ENCODE measurements at regions not wholly inside any gene's neighbourhood (a gene's known extent, or its start where the extent isn't known, plus 50 kb on each side); places are given as distances from the start of the nearest gene placed in this dataset.

DNA sequence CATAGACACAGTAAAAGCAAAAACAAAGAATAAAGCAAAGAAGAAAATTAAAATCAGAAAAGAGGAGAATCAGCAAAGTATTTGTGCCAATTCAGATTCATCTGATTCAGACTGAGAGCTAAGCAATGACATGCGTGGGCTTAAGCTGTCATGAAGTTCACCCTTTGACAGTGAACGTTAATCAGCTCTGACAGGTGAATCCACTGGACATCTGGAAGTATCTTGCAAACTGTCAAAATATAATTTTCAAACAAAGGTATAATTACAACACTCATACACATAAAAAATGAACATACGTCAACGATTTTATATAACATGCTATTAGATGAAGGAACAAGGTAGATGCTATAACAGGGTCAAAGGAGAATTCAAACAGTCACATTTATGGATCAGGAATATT is 596.3 kb upstream of the SALL1 start:
- H3K27me3 ChIP-seq (ENCODE audit: insufficient read depth, low read length, poor library complexity, severe bottlenecking) = no peaks in the 10 kb centered on the region
- H4K20me1 ChIP-seq (ENCODE audit: insufficient read depth, low read length, poor library complexity, severe bottlenecking) = no peaks in the 10 kb centered on the region
- TF ChIP-seq, protein P1, sequence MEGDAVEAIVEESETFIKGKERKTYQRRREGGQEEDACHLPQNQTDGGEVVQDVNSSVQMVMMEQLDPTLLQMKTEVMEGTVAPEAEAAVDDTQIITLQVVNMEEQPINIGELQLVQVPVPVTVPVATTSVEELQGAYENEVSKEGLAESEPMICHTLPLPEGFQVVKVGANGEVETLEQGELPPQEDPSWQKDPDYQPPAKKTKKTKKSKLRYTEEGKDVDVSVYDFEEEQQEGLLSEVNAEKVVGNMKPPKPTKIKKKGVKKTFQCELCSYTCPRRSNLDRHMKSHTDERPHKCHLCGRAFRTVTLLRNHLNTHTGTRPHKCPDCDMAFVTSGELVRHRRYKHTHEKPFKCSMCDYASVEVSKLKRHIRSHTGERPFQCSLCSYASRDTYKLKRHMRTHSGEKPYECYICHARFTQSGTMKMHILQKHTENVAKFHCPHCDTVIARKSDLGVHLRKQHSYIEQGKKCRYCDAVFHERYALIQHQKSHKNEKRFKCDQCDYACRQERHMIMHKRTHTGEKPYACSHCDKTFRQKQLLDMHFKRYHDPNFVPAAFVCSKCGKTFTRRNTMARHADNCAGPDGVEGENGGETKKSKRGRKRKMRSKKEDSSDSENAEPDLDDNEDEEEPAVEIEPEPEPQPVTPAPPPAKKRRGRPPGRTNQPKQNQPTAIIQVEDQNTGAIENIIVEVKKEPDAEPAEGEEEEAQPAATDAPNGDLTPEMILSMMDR (conservative IDR thresholded peaks at IDR 0.05; ENCODE audit: low read length) = no peak
- no peak overlapping the region for H3K9ac ChIP-seq (ENCODE audit: low read depth, low read length, poor library complexity, severe bottlenecking)
- no peaks in the 10 kb centered on the region for H3K36me3 ChIP-seq (ENCODE audit: insufficient read depth, low read length)
- H3K9me2 ChIP-seq (replicated peaks; ENCODE audit: low read depth, low read length) = no peaks in the 10 kb centered on the region
- H3K4me3 ChIP-seq (ENCODE audit: low read length, poor library complexity, severe bottlenecking) = no peak overlapping the region
- H3K4me2 ChIP-seq (ENCODE audit: low read depth, low read length, poor library complexity, severe bottlenecking) = no peak overlapping the region
- no peaks in the 10 kb centered on the region for H3F3A ChIP-seq (ENCODE audit: low read depth)
- no peaks in the 10 kb centered on the region for H3K9me3 ChIP-seq (ENCODE audit: insufficient read depth, low read depth, low read length)
- H3K4me1 ChIP-seq (ENCODE audit: insufficient read depth, low read length, poor library complexity, severe bottlenecking) = no peaks in the 10 kb centered on the region
- H3K79me2 ChIP-seq (ENCODE audit: insufficient read depth, low read length) = no peaks in the 10 kb centered on the region
- H2AFZ ChIP-seq (ENCODE audit: low read length) = no peak overlapping the region

DNA sequence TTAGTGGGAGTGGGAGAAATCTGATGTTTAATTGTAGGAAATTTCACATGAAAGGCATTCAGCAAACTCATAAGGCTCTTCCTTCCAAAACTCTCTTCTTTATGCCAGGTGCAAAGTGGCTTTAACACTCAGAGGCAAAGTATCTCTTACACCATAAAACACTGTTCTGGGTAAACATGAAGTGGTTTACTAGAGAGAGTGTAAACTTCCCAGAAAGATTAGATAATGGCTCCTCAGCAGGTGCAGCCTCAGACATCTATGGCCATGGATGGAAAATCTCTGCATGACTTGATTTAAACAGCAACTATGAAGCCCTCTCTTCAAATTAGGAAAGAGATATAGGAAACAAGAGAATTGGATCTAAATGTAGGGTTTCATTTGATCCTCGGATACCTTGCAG is 583.1 kb upstream of the SALL1 start:
- H3K79me2 ChIP-seq (ENCODE audit: insufficient read depth, low read length) = no peaks in the 10 kb centered on the region
- H3K4me1 ChIP-seq (ENCODE audit: insufficient read depth, low read length, poor library complexity, severe bottlenecking) = no peaks in the 10 kb centered on the region
- no peaks in the 10 kb centered on the region for H3K36me3 ChIP-seq (ENCODE audit: insufficient read depth, low read length)
- H3K4me3 ChIP-seq (ENCODE audit: low read length, poor library complexity, severe bottlenecking) = no peak overlapping the region
- no peak overlapping the region for H2AFZ ChIP-seq (ENCODE audit: low read length)
- no peaks in the 10 kb centered on the region; the same call in 1 of the 2 replicates for H3K9me2 ChIP-seq (replicated peaks; ENCODE audit: low read depth, low read length)
- TF ChIP-seq EZH2phosphoT487 (IDR thresholded peaks at IDR 0.05; ENCODE audit: borderline replicate concordance) = no peak
- TF ChIP-seq, protein P1 (conservative IDR thresholded peaks at IDR 0.05; ENCODE audit: low read length) = no peak
- no peaks in the 10 kb centered on the region for H4K20me1 ChIP-seq (ENCODE audit: insufficient read depth, low read length, poor library complexity, severe bottlenecking)
- H3K9ac ChIP-seq (ENCODE audit: low read depth, low read length, poor library complexity, severe bottlenecking) = no peak overlapping the region
- H3K4me2 ChIP-seq (ENCODE audit: low read depth, low read length, poor library complexity, severe bottlenecking) = no peak overlapping the region
- no peaks in the 10 kb centered on the region for H3K27me3 ChIP-seq (ENCODE audit: insufficient read depth, low read length, poor library complexity, severe bottlenecking)
- H3F3A ChIP-seq (ENCODE audit: low read depth) = no peaks in the 10 kb centered on the region
- H3K9me3 ChIP-seq (ENCODE audit: insufficient read depth, low read depth, low read length) = no peaks in the 10 kb centered on the region

DNA sequence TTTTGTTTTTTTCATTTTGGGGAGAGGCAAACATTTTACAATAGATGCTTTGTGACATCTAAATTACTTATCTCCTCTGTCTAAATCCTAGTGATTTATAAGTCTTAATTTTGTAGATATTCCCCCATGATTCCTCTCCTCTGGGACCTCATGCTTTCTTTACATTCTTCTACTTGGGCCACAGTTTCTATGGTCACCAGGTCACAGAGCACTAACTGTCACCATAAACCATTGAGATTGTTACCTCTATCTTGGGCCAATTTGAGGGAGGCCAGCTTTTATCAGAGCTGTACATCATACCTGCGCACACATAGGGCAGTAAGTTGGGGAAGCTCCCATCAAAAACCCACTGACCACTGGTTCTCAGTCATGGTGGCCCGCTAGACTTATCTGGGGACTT is 582.1 kb upstream of the SALL1 start:
- no peaks in the 10 kb centered on the region; the same call in 1 of the 2 replicates for H3K9me2 ChIP-seq (replicated peaks; ENCODE audit: low read depth, low read length)
- no peak overlapping the region for H3K4me2 ChIP-seq (ENCODE audit: low read depth, low read length, poor library complexity, severe bottlenecking)
- H3K36me3 ChIP-seq (ENCODE audit: insufficient read depth, low read length) = no peaks in the 10 kb centered on the region
- H3K4me3 ChIP-seq (ENCODE audit: low read length, poor library complexity, severe bottlenecking) = no peak overlapping the region
- H3K9me3 ChIP-seq (ENCODE audit: insufficient read depth, low read depth, low read length) = no peaks in the 10 kb centered on the region
- TF ChIP-seq EZH2phosphoT487 (IDR thresholded peaks at IDR 0.05; ENCODE audit: borderline replicate concordance) = no peak
- TF ChIP-seq, protein P1 (conservative IDR thresholded peaks at IDR 0.05; ENCODE audit: low read length) = no peak
- H3F3A ChIP-seq (ENCODE audit: low read depth) = no peaks in the 10 kb centered on the region
- no peaks in the 10 kb centered on the region for H3K4me1 ChIP-seq (ENCODE audit: insufficient read depth, low read length, poor library complexity, severe bottlenecking)
- no peaks in the 10 kb centered on the region for H3K79me2 ChIP-seq (ENCODE audit: insufficient read depth, low read length)
- H2AFZ ChIP-seq (ENCODE audit: low read length) = no peak overlapping the region
- H4K20me1 ChIP-seq (ENCODE audit: insufficient read depth, low read length, poor library complexity, severe bottlenecking) = no peaks in the 10 kb centered on the region
- H3K27me3 ChIP-seq (ENCODE audit: insufficient read depth, low read length, poor library complexity, severe bottlenecking) = no peaks in the 10 kb centered on the region
- H3K9ac ChIP-seq (ENCODE audit: low read depth, low read length, poor library complexity, severe bottlenecking) = no peak overlapping the region
